Stimulated activated naive CD8-positive, alpha-beta T cell treated with anti-CD3 and anti-CD28 coated beads, Interleukin-15, Interleukin-2, amounts not matched to agents 100 U/mL and 50 U/mL, for 24 hours (primary cell): ENCODE measurements at regions not wholly inside any gene's neighbourhood (a gene's known extent, or its start where the extent isn't known, plus 50 kb on each side); places are given as distances from the start of the nearest gene placed in this dataset.

ENCODE experiments used
- ATAC-seq: fragments of 150-1000 bp; cut with Tn5 transposase; one replicate; pipeline ENCODE4 v1.10.0; 2021
- DNase-seq: peaks from one replicate; pipeline ENCODE4 v3.0.0; 2021

DNA sequence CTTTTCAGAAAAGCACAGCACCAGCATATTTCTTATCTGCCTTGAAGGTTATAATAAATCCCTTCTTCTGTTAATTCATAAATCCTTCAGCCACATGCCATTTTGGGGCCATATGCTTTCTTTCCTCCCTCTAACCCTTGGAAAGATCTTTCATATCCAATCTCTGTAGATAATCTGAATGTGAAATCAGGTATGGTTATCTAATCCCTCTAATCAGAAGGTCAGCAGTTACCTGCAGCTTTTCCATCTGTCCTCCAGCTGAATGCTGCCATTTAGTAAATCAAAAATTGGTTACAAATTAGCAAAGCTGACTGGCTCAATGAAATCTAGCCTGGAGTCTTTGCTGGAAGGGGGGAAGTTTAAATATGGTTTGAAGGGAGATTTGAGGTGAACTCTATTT lies 230.5 kb downstream of the PIK3C3 start:
- ATAC-seq (no peak), DNase-seq (no peak)

DNA sequence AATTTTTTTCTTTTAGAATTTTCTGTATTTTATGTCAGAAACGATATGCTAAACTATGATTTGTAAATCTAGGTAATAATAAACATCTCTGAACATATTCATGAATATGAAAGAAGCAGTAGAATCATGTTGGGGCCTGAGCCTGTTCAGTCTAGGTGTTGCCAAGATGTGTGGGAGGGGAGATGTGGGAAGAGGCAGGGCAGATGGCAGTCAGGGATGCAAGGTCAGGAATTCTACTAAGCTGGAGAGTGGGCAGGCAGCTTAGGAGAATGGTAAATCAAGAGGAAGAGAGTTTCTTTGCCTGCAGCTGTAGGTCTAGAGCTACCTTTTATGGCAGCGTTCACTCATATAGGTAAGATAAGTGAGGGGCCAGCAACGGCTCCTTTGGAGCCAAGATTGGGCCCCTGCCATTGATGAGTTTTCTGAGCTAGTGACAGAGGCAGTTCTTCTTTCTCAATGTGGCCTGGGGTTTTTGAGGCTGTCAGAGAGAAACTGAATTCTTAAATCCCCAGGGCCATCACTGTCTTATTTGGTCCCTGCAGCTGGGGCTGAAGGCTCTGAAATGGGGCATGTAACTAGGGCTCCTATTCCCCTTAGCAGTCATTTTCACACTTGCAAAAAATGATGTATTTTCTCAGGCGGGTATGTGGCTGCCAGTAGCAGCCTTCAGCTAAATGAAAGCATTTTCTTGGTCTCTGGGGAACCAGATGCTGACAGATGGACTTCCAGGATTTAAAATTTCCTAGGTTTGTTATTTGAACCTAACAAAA lies 232.8 kb downstream of the PIK3C3 start:
- ATAC-seq (no peak), DNase-seq (no peak)

DNA sequence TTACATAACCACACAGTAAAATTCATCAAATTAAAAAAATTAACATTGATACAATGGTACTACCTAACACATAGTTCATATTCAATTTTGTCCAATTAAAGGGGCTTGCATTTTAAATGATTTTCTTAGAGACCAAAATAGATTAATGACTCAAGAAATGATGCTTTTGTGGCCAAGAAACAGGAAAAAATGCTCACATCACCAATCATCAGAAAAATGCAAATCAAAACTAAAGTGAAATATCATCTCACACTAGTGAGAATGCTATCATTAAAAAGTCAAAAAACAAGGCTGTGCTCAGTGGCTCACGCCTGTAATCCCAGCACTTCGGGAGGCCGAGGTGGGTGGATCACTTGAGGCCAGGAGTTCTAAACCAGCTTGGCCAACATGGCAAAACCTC lies 235.6 kb downstream of the PIK3C3 start:
- ATAC-seq (no peak), DNase-seq (no peak)

DNA sequence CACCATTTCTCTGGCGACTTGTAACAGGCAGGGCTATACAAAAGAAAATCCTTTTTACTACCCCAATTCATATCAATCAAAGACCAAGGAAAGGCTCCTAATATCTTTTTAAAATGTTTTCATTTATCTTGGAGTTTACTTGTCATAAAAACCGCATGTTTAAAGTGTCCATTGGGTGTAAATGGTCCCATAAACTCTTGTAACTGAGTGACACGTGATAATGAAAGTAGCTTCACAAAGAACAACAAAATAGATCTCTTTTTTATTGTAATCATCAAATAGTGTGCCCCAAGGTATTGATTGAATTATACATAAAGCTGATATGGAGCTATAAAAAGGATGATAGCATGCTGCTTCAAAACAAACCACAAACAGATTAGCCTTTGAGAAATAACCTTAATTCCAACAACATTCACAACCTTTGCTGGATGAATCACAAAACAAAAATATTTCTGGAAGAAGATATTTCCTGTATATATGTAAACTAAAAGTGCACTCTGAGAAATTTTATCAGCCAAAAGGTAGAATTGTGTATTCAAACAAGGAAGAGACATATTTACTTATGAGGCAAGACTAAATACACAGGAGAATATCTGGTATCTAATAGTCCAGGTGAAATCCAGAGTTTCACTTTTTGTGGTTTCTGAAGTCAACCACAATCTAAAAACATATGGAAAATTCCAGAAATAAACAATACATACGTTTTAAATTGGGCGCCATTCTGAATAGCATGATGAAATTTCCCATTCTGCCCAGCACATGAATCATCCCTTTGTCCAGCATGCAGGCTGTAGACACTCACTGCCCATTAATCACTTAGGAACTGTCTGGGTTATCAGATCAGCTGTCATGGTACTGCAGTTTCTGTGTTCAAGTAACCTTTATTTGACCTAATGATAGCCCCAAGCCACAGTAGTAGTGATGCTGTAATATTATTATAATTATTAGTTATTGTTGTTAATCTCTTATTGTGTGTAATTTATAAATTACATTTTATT lies 237.5 kb downstream of the PIK3C3 start:
- ATAC-seq = no peak

DNA sequence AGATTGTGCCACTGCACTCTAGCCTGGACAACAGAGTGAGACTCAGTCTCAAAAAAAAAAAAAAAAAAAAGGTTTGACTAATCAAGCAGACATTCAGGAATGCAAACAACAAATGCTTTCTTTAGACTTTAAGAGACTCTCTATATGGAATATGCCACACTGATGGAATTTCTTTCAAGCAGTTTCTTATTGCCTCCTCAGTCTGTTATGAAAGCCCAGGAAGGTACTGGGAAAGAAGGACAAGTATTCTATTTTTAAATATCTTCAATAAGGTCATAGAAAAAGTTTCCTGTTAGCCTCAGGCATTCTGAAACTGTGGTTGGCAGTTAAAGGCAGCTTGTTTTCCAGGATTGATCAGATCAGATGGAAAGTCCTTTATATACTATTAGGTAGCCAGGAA lies 241.6 kb downstream of the PIK3C3 start:
- no peak for DNase-seq
- ATAC-seq = no peak

More for the DNA sequence above, 237.5 kb downstream of the PIK3C3 start:
- DNase-seq = no peak

DNA sequence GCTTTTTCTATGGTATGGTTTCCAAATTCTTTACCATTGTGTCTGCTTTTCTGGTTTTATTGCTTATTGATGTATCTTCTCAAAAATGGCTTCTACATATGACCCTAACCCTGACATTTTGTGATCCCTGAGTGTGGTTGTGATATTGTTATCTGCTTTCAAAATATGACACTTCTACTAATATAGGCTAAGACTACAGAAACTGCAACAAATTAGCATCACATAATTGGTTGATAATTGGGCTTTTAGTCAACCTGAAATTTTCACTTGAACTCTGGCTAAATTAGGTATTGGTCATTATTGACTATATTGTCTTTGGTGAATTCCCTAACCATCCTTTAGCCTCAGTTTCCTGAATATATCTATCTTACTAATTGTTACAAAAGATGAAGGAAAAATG lies 246.1 kb downstream of the PIK3C3 start:
- no peak for ATAC-seq
- no peak for DNase-seq

DNA sequence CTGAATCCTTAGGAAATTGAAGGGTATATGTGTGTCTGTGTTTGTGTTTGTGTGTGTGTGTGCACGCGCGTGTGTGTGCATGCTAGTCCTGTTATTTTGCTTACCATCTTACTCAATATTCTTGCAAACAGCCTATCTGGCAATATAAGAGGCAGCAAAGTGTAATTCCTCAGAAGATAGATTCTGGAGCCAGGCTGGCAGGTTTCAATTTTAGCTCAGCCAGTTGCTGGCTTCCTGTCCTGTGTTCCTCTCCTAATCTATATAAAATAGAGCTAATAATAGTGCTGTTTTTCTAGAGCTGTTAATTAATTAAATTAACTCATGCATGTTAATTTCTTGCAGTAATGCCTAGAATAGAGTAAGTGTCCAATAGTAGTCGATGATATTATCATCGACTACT lies 256.2 kb downstream of the PIK3C3 start:
- DNase-seq (no peak), ATAC-seq (no peak)

DNA sequence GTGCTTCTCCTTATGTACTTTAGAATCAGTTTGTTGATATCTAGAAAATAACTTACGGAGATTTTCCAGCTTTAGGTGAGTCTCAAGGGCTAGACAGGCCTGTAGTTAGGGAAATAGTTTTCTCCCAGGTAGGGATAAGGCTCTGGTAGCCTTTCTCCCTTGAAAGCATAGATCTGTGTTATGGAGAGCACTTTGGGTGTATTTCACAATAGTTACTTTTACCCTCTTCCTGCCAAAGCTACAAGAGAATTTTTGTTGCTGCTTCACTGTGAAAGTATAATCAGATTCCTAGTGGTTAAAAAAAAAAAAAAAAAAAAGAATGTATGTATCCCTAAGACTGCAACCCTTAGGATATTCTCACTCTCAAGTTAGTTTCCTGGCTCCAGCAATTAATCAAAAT lies 267.5 kb downstream of the PIK3C3 start:
- no peak for DNase-seq
- ATAC-seq = no peak

DNA sequence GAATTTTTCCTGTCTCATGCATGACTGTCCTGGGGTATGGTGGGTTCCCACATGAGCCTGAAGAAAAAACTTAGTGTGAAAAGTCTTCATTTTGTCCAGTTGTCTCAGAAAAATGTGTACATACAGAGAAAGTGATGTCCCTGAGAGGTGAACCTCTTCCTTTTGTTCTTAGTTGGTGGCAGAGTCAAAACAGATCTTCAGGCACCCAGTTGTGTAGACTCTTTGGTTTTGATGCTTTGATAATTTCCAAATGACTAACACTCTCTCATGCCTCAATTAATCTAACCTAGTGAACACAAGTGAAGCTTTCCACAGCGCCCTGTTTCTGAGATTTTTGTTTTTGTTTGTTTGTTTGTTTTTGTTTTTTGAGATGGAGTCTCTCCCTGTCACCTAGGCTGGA lies 273.5 kb downstream of the PIK3C3 start:
- no peak for DNase-seq

DNA sequence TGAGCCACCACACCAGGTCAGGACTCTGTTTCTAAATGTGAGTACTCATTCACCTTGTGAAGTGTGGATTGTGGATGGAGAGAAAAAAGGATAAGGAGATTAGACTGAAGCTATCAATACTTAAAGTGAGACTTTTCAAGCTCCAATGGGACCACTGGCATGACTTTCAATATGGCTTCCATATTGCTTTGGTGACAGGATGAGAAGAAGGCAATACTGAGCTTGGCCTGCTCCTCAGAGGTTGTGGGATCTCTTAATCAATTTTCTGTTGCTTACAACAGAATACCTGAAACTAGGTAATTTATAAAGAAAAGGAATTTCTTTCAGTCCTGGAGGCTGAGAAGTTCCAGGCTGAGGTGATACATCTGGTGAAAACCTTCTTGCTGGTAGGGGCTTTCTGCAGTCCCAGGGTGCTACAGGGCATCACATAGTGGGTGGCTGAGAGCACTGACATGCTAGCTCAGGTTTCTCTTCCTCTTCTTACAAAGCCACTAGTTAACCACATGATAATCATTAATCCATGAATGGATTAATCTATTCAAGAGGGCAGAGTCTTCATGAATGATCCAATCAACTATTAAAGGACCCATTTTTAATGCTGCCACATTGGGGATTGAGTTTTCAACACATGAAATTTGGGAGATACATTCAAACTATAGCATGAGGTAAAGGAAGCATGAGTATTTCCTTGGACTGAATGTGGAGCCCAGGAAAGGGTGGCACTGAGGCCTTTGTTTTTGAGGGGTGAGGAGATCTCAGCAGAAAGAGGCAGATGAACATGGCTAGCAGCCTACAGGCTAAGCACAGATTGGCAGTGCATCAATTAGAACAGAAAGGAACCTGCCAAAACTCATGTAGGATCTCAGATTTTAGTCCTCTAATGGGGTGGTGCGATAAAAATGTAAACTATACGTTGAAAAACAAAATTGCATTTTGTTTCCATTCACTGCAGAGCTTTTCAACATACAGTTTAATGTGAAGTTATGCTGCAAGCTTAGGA lies 274.5 kb downstream of the PIK3C3 start:
- no peak for DNase-seq

More for the DNA sequence above, 273.5 kb downstream of the PIK3C3 start:
- ATAC-seq = no peak

DNA sequence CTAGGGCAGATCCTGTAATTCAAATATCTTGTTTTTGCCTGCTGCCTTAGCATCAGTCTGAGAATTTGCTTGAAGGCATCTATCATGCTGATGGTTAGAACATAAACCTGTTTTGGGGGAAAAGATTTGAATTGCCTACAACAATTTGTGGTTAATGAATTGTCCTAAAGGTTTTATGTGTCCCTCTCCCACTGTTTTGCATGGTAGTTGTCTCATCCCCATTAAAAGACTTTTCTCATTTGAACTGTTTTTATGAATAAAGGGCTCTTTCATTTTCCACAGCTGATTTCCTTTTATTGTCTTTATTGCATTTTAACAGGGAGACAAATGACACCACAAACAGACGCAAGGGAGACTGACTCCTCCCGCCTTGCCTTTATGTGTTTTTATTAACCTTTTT lies 275.6 kb downstream of the PIK3C3 start:
- no peak for DNase-seq
- no peak for ATAC-seq

More for the DNA sequence above, 274.5 kb downstream of the PIK3C3 start:
- no peak for ATAC-seq

DNA sequence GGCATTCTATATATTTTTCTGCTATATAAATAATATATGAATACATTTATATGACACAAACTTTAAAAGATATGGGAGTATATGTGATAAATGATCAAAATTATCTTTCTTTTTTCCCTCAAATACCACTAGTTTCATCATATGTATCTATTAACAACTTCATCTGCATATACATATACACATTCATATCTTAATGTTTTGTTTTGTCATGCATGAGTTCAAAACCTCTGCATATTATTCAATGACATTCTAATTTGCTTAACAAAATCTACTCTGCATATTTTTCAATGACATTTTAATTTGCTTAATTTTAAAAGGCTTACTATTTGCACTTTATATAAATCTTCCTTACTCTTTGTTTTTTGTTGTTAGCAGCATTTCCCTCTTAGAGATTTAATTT lies 276.2 kb downstream of the PIK3C3 start:
- no peak for ATAC-seq
- DNase-seq = no peak

DNA sequence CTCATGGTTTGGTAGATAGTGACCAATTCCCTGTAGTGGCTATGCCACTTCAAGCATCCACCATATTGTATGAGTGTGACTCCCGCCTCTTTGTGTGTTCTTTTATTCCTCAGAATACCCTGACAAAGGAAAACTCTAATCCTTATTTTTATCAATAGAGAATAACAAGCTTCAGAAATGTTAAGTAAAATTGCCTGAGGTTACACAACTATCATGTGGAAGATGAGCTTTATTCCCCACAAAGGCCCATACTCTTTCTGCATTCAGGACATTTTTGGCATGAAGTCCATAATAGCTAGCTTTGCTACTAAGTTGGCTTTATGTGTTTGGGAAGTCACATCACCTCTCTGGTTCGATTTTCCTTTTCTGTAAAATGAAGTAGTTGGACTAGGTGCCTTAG lies 276.8 kb downstream of the PIK3C3 start:
- DNase-seq (no peak), ATAC-seq (no peak)

DNA sequence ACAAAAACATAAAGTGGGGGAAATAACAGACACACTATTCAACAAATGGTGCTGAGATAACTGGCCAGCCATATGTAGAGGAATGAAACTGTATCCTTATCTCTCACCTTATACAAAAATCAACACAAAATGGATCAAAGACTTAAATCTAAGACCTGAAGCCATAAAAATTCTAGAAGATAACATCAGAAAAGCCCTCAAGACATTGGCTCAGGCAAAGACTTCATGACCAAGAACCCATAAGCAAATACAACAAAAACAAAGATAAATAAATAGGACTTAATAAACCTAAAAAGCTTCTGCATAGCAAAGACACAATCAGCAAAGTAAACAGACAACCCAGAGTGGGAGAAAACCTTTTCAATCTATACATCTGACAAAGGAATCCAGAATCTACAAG lies 278.9 kb downstream of the PIK3C3 start:
- ATAC-seq (no peak), DNase-seq (no peak)

DNA sequence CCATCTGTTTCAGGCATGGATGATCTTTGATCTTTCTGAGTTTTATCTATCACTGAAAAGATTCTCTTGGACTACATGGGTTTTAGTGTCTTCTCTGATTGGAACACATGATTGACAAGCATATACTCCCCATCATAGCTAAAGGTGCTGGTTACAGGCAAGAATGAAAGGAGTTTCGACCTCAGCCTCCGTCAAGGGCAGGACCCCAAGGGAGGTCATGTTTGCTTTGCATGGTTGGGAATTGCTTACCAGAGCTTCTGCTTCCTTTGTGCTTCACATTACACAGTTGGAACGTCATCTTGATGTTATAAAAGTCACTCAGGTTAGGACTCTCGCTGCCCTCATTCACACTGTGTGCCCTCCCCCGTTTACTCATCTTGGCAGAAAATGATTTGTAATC lies 287.7 kb downstream of the PIK3C3 start:
- DNase-seq (no peak), ATAC-seq (no peak)

DNA sequence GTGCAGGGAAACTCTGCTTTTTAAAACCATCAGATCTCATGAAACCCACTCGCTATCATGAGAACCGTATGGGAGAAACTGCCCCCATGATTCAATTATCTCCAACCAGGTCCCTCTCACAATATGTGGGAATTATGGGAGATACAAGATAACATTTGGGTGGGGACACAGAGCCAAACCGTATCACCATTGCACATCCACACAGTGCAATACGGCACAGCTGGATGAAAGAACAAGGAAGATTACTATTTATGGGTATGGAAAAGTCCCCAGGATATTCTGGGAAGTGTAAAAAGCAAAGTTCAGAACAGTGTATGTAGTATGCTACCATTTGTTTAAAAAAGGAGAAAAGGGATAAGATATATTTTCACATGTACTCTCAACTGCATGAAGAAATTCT lies 290.1 kb downstream of the PIK3C3 start:
- no peak for ATAC-seq

DNA sequence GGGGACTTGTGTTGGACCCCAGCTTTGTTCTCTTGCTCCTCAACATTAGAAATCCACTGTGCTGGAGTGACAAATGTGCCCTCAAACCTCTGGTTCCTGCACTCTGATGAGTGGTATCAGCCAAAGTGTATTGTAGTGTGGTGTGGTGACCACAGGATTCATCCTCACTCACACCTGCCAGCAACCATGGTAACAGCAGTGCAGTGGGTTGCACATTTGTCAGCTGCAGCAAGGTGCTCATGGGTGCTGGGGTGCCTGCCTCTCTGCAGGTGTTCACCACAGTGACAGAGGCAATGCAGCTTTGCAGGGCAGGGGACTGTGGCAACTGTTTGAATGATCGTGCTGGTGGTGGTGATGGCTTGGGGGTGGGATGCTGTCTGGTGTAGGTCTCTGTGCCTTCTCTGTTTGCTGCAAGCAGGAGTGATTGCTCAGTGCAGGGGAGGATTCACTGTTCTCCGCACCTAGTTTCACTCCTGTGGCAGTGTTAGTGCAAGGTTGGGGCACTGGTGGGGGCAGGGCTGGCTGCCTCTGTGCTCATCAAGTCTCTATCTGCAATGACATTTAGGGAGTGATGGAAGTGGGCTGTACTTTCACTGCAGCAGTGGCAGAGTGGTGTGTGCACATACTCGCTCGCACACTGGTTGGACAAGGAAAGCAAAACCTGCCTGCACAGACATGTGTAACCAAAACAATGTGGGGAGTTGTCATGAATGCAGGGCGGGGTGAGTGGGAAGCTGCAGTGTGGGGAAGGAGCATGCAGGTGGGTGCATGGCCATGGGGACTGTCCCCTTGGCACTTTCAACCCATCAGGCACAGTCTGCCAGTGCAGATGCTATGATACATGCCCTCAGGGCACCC lies 301.1 kb downstream of the PIK3C3 start:
- no peak for DNase-seq
- ATAC-seq = no peak

More for the DNA sequence above, 290.1 kb downstream of the PIK3C3 start:
- DNase-seq = no peak

DNA sequence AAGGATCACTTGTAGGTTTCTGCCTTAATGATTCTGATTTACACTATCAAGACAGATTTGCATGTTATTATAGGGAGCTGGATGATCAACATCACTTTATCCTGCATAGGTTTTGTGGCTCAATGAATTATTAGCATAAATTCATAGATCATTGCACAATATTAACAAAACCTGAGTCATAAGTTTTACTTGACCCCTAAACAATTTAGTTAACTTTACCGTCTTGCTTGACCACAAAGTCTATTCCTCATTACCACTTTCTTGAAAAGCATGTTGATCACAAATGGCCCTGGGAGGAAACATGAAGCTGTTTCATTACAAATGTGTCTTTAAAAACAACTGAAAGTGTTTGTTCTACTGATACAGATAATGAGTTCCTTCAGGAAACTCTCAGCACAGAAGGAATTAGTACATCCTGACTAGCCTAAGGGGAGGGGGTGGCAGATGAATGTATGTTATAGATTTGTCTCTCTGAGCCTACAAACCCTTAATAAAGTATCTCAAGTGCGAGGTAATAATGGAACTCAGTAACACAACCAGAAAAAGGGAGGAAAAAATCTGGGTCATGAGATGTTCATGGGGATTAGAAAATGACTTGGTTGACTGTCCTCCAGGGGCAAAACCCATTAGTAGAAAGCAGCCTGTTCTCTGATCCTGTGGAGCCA lies 303.4 kb downstream of the PIK3C3 start:
- DNase-seq (no peak), ATAC-seq (no peak)

DNA sequence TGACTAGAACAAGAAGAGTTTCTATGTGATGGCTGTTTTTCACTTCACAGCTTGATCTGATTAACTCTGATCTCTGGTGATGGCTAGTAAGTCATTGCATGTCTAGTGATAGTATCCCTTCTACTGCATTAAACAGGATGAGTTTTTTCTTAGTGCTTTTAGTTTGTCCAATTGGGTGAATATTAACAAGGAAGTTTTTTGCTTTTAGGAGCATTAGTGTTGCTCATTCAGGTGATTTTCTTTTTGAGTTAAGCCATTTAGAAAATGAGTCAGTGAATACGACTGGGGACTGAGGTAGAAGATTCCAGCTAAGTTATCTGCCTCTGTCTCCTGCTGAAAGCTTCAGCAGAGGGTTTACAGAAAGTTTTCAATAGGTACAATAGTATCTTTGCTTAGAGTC lies 306.7 kb downstream of the PIK3C3 start:
- DNase-seq (no peak), ATAC-seq (no peak)

DNA sequence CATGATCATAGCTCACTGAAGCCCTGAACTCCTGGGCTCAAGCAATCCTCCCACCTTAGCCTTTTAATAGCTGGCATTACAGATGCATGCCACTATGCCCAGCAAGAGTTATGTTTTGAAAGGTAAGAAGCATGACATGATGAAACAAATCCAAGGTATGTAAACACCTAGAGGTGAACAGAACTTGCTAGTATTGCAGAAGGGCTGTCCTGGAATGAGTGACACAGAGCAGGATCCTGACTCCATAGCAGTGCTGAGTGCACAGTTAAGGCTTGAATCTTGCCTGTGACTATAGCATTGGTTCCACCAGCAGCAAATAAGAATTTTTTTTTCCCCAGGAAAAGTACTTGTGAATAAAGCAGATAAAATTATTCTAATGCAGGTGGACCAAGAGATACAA lies 309.5 kb downstream of the PIK3C3 start:
- DNase-seq (no peak), ATAC-seq (no peak)
